ENCODE measurements at regions not wholly inside any gene's neighbourhood (a gene's known extent, or its start where the extent isn't known, plus 50 kb on each side); places are given as distances from the start of the nearest gene placed in this dataset.

DNA sequence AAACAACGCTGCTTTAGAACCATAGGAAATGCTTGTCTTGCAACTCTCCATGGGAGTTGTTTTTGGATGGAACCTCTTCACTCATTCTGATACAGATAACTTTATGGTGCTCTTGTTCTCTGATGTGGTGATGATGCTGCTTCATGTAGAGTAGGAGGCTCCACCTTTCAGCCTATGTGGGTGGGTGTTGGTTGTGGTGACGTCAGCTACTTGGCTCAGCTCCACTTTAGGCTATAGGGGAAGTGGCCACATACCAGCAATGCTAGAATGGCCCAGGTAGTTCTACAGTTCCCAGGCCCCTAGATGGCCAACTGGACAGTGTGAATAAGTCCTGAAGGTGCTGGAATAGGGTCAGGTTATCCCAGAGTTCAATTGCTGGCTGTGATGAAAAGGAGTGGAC, 192.1 kb downstream of the TBX22 start:
- Histone ChIP-seq H3K4me3 (ENCODE audit: low read depth, low read length) (no peak overlapping the region), H2AFZ (no peak overlapping the region), H3K27ac (no peak overlapping the region), H3K4me1 (no peaks in the 10 kb centered on the region), H3K9ac (no peak overlapping the region), H3K27me3 (ENCODE audit: control insufficient read depth, insufficient read depth, low read length) (no peaks in the 10 kb centered on the region), H3K79me2 (no peaks in the 10 kb centered on the region), H3K4me2 (ENCODE audit: low read length) (no peak overlapping the region), H3K9me3 (ENCODE audit: control insufficient read depth, low read length) (no peaks in the 10 kb centered on the region), H3K36me3 (ENCODE audit: control insufficient read depth, insufficient read depth, low read length) (no peaks in the 10 kb centered on the region)
- TF ChIP-seq, protein P1, sequence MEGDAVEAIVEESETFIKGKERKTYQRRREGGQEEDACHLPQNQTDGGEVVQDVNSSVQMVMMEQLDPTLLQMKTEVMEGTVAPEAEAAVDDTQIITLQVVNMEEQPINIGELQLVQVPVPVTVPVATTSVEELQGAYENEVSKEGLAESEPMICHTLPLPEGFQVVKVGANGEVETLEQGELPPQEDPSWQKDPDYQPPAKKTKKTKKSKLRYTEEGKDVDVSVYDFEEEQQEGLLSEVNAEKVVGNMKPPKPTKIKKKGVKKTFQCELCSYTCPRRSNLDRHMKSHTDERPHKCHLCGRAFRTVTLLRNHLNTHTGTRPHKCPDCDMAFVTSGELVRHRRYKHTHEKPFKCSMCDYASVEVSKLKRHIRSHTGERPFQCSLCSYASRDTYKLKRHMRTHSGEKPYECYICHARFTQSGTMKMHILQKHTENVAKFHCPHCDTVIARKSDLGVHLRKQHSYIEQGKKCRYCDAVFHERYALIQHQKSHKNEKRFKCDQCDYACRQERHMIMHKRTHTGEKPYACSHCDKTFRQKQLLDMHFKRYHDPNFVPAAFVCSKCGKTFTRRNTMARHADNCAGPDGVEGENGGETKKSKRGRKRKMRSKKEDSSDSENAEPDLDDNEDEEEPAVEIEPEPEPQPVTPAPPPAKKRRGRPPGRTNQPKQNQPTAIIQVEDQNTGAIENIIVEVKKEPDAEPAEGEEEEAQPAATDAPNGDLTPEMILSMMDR (IDR thresholded peaks at IDR 0.05) = no peak

DNA sequence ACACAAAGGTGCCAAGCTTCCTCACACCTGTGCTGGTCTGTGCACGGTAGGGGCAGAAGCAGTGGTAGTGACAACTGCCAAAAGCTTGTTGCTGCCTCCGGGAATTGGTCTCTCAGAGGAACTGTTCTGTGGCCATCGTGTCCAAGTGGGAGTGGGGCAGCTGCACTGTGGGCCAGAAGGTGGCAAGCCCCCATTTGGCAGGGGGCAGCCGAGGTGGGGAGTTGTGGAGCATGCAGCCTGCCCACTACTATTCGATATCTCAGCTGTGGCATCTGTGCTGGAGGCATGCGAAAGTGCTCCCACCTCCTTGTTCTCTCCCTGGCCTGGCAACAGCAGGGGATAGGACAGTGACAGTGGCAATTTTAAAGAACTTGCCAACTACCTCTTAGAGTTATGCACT, 192.8 kb downstream of the TBX22 start:
- no peaks in the 10 kb centered on the region for H3K9me3 ChIP-seq (ENCODE audit: control insufficient read depth, low read length)
- H2AFZ ChIP-seq = no peak overlapping the region
- no peak overlapping the region for H3K4me3 ChIP-seq (ENCODE audit: low read depth, low read length)
- H3K27me3 ChIP-seq (ENCODE audit: control insufficient read depth, insufficient read depth, low read length) = no peaks in the 10 kb centered on the region
- H3K4me1 ChIP-seq = no peaks in the 10 kb centered on the region
- H3K79me2 ChIP-seq = no peaks in the 10 kb centered on the region
- no peak overlapping the region for H3K4me2 ChIP-seq (ENCODE audit: low read length)
- no peak overlapping the region for H3K9ac ChIP-seq
- TF ChIP-seq, protein P1 (IDR thresholded peaks at IDR 0.05) = no peak
- H3K36me3 ChIP-seq (ENCODE audit: control insufficient read depth, insufficient read depth, low read length) = no peaks in the 10 kb centered on the region
- no peak overlapping the region for H3K27ac ChIP-seq

DNA sequence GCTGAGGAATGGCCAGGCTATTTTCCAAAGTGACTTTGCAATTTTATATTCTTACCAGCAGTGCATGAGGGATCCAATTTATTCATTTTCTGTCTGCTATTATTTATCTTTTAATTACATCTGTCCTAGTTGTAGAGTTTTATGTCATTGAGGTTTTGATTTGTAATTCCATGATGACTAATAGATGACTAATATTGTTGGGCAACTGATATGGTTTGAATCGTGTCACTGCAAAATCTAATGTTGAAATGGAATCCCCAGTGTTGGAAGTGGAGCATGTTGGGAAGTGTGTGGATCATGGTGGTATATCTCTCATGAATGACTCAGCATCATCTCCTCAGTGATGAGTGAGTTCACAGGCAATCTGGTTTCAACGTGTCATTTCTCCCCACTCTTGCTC, 201.5 kb downstream of the TBX22 start:
- no peak overlapping the region for H3K4me2 ChIP-seq (ENCODE audit: low read length)
- no peaks in the 10 kb centered on the region for H3K36me3 ChIP-seq (ENCODE audit: control insufficient read depth, insufficient read depth, low read length)
- no peak overlapping the region for H3K4me3 ChIP-seq (ENCODE audit: low read depth, low read length)
- H2AFZ ChIP-seq = no peak overlapping the region
- no peak overlapping the region for H3K9ac ChIP-seq
- no peaks in the 10 kb centered on the region for H3K9me3 ChIP-seq (ENCODE audit: control insufficient read depth, low read length)
- TF ChIP-seq, protein P1 (IDR thresholded peaks at IDR 0.05) = no peak
- no peaks in the 10 kb centered on the region for H3K27me3 ChIP-seq (ENCODE audit: control insufficient read depth, insufficient read depth, low read length)
- no peaks in the 10 kb centered on the region for H3K4me1 ChIP-seq
- no peaks in the 10 kb centered on the region for H3K79me2 ChIP-seq
- H3K27ac ChIP-seq = no peak overlapping the region

DNA sequence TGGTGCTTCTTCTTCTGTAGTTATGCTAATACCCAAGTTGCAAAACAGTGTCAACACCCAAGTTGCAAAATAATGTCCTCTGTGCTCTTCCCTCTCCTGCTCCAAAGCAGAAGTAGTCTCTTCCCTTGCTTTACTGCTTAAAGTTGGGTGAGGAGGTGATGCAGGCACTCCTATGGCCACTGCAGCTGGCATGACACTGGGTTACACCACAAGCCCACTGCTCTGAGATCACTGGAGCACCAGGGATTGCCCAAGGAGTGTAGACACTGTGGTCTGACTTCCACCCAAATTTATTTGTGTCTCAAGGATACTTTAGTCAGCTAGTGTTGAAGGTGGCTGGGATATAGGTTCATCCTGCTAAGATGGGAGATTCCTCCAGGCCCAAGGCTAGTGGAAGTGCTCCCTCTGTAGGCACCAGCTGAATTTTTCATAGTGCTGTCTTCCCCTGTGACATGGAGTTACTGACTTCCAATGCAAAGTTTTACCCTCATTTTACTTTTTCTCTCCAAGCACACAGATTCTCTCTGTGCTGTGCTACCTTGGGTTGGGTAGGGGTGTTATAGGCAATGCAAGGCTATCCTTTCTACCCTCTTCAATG, 196.2 kb upstream of the TENT5D start:
- Histone ChIP-seq H3K9me3 (ENCODE audit: control insufficient read depth, low read length) (no peaks in the 10 kb centered on the region), H3K4me1 (no peaks in the 10 kb centered on the region), H3K4me3 (ENCODE audit: low read depth, low read length) (no peak overlapping the region), H3K27ac (no peak overlapping the region), H3K9ac (no peak overlapping the region), H3K4me2 (ENCODE audit: low read length) (no peak overlapping the region), H3K27me3 (ENCODE audit: control insufficient read depth, insufficient read depth, low read length) (no peaks in the 10 kb centered on the region), H3K79me2 (no peaks in the 10 kb centered on the region), H2AFZ (no peak overlapping the region), H3K36me3 (ENCODE audit: control insufficient read depth, insufficient read depth, low read length) (no peaks in the 10 kb centered on the region)
- TF ChIP-seq, protein P1 (IDR thresholded peaks at IDR 0.05) = no peak

DNA sequence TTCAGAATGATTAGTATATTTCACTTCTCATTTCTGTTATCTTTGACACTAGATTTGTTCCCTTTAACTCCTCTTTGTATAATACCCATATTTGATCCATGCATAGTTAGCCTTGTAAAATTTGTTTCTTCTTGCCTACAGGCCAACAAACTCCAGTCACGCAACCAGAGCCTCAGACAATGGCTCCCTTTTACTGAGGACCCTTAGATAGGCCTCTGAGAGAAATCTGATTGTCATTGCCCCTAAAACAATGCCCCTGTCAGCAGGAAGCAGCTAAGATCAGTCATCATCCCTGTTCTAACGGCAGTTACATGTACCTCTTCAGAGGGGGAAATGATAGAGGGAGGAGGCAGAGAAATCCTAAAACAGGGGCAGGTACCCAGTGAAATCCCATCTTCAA, 190.6 kb upstream of the TENT5D start:
- no peaks in the 10 kb centered on the region for H3K9me3 ChIP-seq (ENCODE audit: control insufficient read depth, low read length)
- no peaks in the 10 kb centered on the region for H3K36me3 ChIP-seq (ENCODE audit: control insufficient read depth, insufficient read depth, low read length)
- no peaks in the 10 kb centered on the region for H3K4me1 ChIP-seq
- no peaks in the 10 kb centered on the region for H3K27me3 ChIP-seq (ENCODE audit: control insufficient read depth, insufficient read depth, low read length)
- H3K4me2 ChIP-seq (ENCODE audit: low read length) = no peak overlapping the region
- TF ChIP-seq, protein P1 (IDR thresholded peaks at IDR 0.05) = no peak
- no peak overlapping the region for H3K9ac ChIP-seq
- no peaks in the 10 kb centered on the region for H3K79me2 ChIP-seq
- no peak overlapping the region for H2AFZ ChIP-seq
- no peak overlapping the region for H3K4me3 ChIP-seq (ENCODE audit: low read depth, low read length)
- H3K27ac ChIP-seq = no peak overlapping the region
